Adrenal gland (tissue), 5 donors: ENCODE measurements at regions not wholly inside any gene's neighbourhood (a gene's known extent, or its start where the extent isn't known, plus 50 kb on each side); places are given as distances from the start of the nearest gene placed in this dataset.

Experiments
- CTCF ChIP-seq, 6 experiments: fragments of 450-650 bp in 4 of 6; fragments of 200-600 bp in 2 of 6; sonication (generic) in 1 of 6; IDR thresholded peaks; 1 replicate in 5 of 6; 2 replicates in 1 of 6; pipeline versions ENCODE4 v1.5.1 to v1.8.0; 2016 to 2021; ENCODE audit warnings: antibody characterized with exemption in 6 of 6, mild to moderate bottlenecking in 2 of 6, moderate library complexity in 1 of 6
- POLR2A ChIP-seq, 2 donors: fragments of 450-650 bp; IDR thresholded peaks; one replicate each; pipeline ENCODE4 v1.6.1; 2017; ENCODE audit warnings: antibody characterized with exemption in 2 of 2, mild to moderate bottlenecking in 2 of 2, moderate library complexity in 1 of 2
- donor health status: DM: no; HTN: no; CAD: no.

- TF ChIP-seq CTCF (IDR thresholded peaks at IDR 0.05) (no peak), POLR2A (IDR thresholded peaks at IDR 0.05) (no peak)
These were observed 452.9 kb upstream of the CHAC2 start for GRCh38 chr2:53314718-53315117.
